H1 (cell line): ENCODE measurements at regions not wholly inside any gene's neighbourhood (a gene's known extent, or its start where the extent isn't known, plus 50 kb on each side); places are given as distances from the start of the nearest gene placed in this dataset.

Source experiments
- CTCF ChIA-PET: fragments of 300-600 bp; sonication (Branson Sonifier 250); formaldehyde crosslinking; loops from one replicate; lab custom pipeline; 2021; ENCODE audit not compliant: partially characterized antibody; lab: Charles Lee
- POLR2A ChIA-PET: fragments of 300-600 bp; sonication (Branson Sonifier 250); formaldehyde crosslinking; loops from one replicate; lab custom pipeline; 2021; ENCODE audit warnings: inconsistent platforms; ENCODE audit not compliant: partially characterized antibody; lab: Charles Lee
- DNase-seq, 2 experiments: peaks; one replicate each; pipeline versions ENCODE4 v3.0.0 to v3.0.0-alpha.2; 2010 to 2022; ENCODE audit warnings: low spot score in 2 of 2, low read depth in 1 of 2, mixed read lengths in 1 of 2
- FAIRE-seq: peaks from 2 replicates; lab custom pipeline; 2011; peaks lifted over from hg19 to GRCh38; lab: Jason Lieb, UNC
- H2AFZ ChIP-seq: 2 replicates; pipeline ENCODE4 v1.8.1; 2012; ENCODE audit warnings: low read length, inconsistent platforms
- H2AK5ac ChIP-seq: 2 replicates; pipeline ENCODE4 v1.6.1; 2013; ENCODE audit warnings: low read depth, low read length
- H2BK120ac ChIP-seq: replicated peaks from 2 replicates; pipeline ENCODE3; 2013; ENCODE audit warnings: low read depth, low read length, inconsistent platforms
- H2BK12ac ChIP-seq: 2 replicates; pipeline ENCODE4 v1.6.1; 2013; ENCODE audit warnings: low read depth, low read length
- H2BK15ac ChIP-seq: 2 replicates; pipeline ENCODE4 v1.6.1; 2013; ENCODE audit warnings: low read length
- H2BK20ac ChIP-seq: 2 replicates; pipeline ENCODE4 v1.6.1; 2013; ENCODE audit warnings: low read length
- H2BK5ac ChIP-seq: 2 replicates; pipeline ENCODE4 v1.6.1; 2013; ENCODE audit warnings: low read depth, low read length
- H3K14ac ChIP-seq: 2 replicates; pipeline ENCODE4 v1.6.1; 2013; ENCODE audit warnings: inconsistent platforms; ENCODE audit not compliant: insufficient read length
- H3K18ac ChIP-seq: 2 replicates; pipeline ENCODE4 v1.6.1; 2013; ENCODE audit warnings: low read length; ENCODE audit errors: extremely low read depth
- H3K23ac ChIP-seq: 2 replicates; pipeline ENCODE4 v1.6.1; 2013; ENCODE audit warnings: inconsistent platforms; ENCODE audit not compliant: insufficient read length
- H3K23me2 ChIP-seq: 2 replicates; pipeline ENCODE4 v1.6.1; 2013; ENCODE audit warnings: low read depth, low read length
- H3K27ac ChIP-seq: 2 replicates; pipeline ENCODE4 v1.6.1; 2011; ENCODE audit warnings: low read depth, low read length, inconsistent platforms
- H3K27me3 ChIP-seq, 4 experiments: replicated peaks in 1 of 4; 1 replicate in 1 of 4; 2 replicates in 3 of 4; pipeline versions ENCODE4 v1.6.1 to v1.8.1; 2011 to 2013; ENCODE audit warnings: low read length in 3 of 4, mild to moderate bottlenecking in 3 of 4, inconsistent platforms in 2 of 4, mixed read lengths in 2 of 4, moderate library complexity in 1 of 4; ENCODE audit not compliant: control insufficient read depth in 3 of 4, insufficient read depth in 3 of 4; ENCODE audit errors: extremely low read depth in 1 of 4
- H3K36me3 ChIP-seq, 4 experiments: 2 replicates each; pipeline versions ENCODE4 v1.6.1 to v1.8.1; 2011 to 2013; ENCODE audit warnings: mild to moderate bottlenecking in 4 of 4, low read length in 3 of 4, moderate library complexity in 2 of 4, control low read depth in 1 of 4, inconsistent platforms in 1 of 4; ENCODE audit not compliant: insufficient read depth in 4 of 4, control insufficient read depth in 2 of 4
- H3K4ac ChIP-seq: replicated peaks from 2 replicates; pipeline ENCODE3; 2013; ENCODE audit warnings: low read length, low read depth, mixed read lengths, inconsistent platforms; ENCODE audit not compliant: insufficient read length
- H3K4me1 ChIP-seq, 4 experiments: replicated peaks in 1 of 4; 1 replicate in 1 of 4; 2 replicates in 3 of 4; pipeline versions ENCODE4 v1.6.1 to v1.8.1; 2011 to 2013; ENCODE audit warnings: low read length in 3 of 4, inconsistent platforms in 2 of 4, mixed read lengths in 1 of 4; ENCODE audit not compliant: insufficient read depth in 4 of 4, control insufficient read depth in 3 of 4
- H3K4me2 ChIP-seq, 2 experiments: 2 replicates each; pipeline versions ENCODE4 v1.6.1 to v1.8.1; 2011 to 2013; ENCODE audit warnings: low read depth in 2 of 2, low read length in 2 of 2, control low read depth in 1 of 2, inconsistent platforms in 1 of 2, mild to moderate bottlenecking in 1 of 2; ENCODE audit not compliant: insufficient read depth in 1 of 2
- H3K4me3 ChIP-seq, 4 experiments: fragments of 200-600, 300-600 bp in 1 of 4; sonication (generic), shearing (Covaris generic), sonication (Bioruptor Twin) in 1 of 4; 2 replicates each; pipeline versions ENCODE4 v1.5.1 to v1.8.1; 2011 to 2016; ENCODE audit warnings: low read length in 4 of 4, low read depth in 3 of 4, control low read depth in 2 of 4, inconsistent platforms in 2 of 4, mild to moderate bottlenecking in 2 of 4, mixed read lengths in 1 of 4, moderate library complexity in 1 of 4; ENCODE audit not compliant: insufficient read depth in 2 of 4; ENCODE audit errors: extremely low read depth in 1 of 4
- H3K56ac ChIP-seq: replicated peaks from 2 replicates; pipeline ENCODE3; 2013; ENCODE audit warnings: low read depth, mild to moderate bottlenecking, mixed read lengths, low read length, inconsistent platforms; ENCODE audit not compliant: insufficient read length
- H3K79me1 ChIP-seq: 2 replicates; pipeline ENCODE4 v1.6.1; 2013; ENCODE audit warnings: low read depth, low read length, control low read depth
- H3K79me2 ChIP-seq, 2 experiments: 2 replicates each; pipeline versions ENCODE4 v1.6.1 to v1.8.1; 2012 to 2013; ENCODE audit warnings: low read length in 2 of 2, mild to moderate bottlenecking in 2 of 2, inconsistent platforms in 1 of 2; ENCODE audit not compliant: insufficient read depth in 2 of 2, control insufficient read depth in 1 of 2
- H3K9ac ChIP-seq, 4 experiments: replicated peaks in 1 of 4; 1 replicate in 1 of 4; 2 replicates in 3 of 4; pipeline versions ENCODE4 v1.6.1 to v1.8.1; 2011 to 2013; ENCODE audit warnings: low read depth in 3 of 4, low read length in 3 of 4, control low read depth in 2 of 4, mild to moderate bottlenecking in 2 of 4, moderate library complexity in 2 of 4, inconsistent platforms in 1 of 4; ENCODE audit errors: extremely low read depth in 1 of 4
- H3K9me3 ChIP-seq, 2 experiments: 2 replicates each; pipeline versions ENCODE4 v1.6.1 to v1.8.1; 2012 to 2013; ENCODE audit warnings: mild to moderate bottlenecking in 2 of 2, moderate library complexity in 2 of 2, control low read depth in 1 of 2, inconsistent platforms in 1 of 2, low read depth in 1 of 2, low read length in 1 of 2, mixed read lengths in 1 of 2; ENCODE audit not compliant: insufficient read depth in 2 of 2
- H4K20me1 ChIP-seq, 2 experiments: replicated peaks in 1 of 2; 2 replicates each; pipeline versions ENCODE3 to v1.8.1; 2011 to 2013; ENCODE audit warnings: inconsistent platforms in 2 of 2, low read length in 2 of 2, mild to moderate bottlenecking in 1 of 2; ENCODE audit not compliant: insufficient read depth in 2 of 2, control insufficient read depth in 1 of 2
- H4K5ac ChIP-seq: 2 replicates; pipeline ENCODE4 v1.6.1; 2013; ENCODE audit warnings: low read length, low read depth, mixed read lengths, inconsistent platforms; ENCODE audit not compliant: insufficient read length
- H4K8ac ChIP-seq: 2 replicates; pipeline ENCODE4 v1.8.0; 2013; ENCODE audit warnings: mild to moderate bottlenecking, moderate library complexity, low read length, inconsistent platforms; ENCODE audit not compliant: insufficient read depth; ENCODE audit errors: extremely low read depth
- H4K91ac ChIP-seq: replicated peaks from 2 replicates; pipeline ENCODE3; 2013; ENCODE audit warnings: low read length, mixed read lengths, inconsistent platforms; ENCODE audit not compliant: insufficient read length
- ATF2 ChIP-seq: IDR thresholded peaks from 2 replicates; pipeline ENCODE4 v1.6.1; 2012; ENCODE audit warnings: low read length, inconsistent platforms
- EZH2 ChIP-seq: fragments of 200-600 bp; sonication (generic); IDR thresholded peaks from 2 replicates; pipeline ENCODE4 v1.7.1; 2012; ENCODE audit warnings: low read depth, mild to moderate bottlenecking, moderate library complexity, low read length, inconsistent platforms; ENCODE audit not compliant: severe bottlenecking
- GABPA ChIP-seq: IDR thresholded peaks from 2 replicates; pipeline ENCODE4 v1.6.1; 2011; ENCODE audit warnings: mild to moderate bottlenecking, low read length, moderate library complexity, borderline replicate concordance; ENCODE audit not compliant: insufficient read depth
- GTF2F1 ChIP-seq: IDR thresholded peaks from 2 replicates; pipeline ENCODE4 v1.6.1; 2012; ENCODE audit warnings: low read depth, low read length, improper control_type of control experiment, borderline replicate concordance
- KDM1A ChIP-seq: fragments of 200-600, 300-600 bp; sonication (generic); IDR thresholded peaks from 2 replicates; pipeline ENCODE4 v1.7.1; 2016; ENCODE audit warnings: mild to moderate bottlenecking, low read length, borderline replicate concordance
- NANOG ChIP-seq: IDR thresholded peaks from 2 replicates; pipeline ENCODE4 v1.6.1; 2011; ENCODE audit warnings: low read length, low read depth, mild to moderate bottlenecking, inconsistent platforms; ENCODE audit not compliant: insufficient read depth, poor library complexity, severe bottlenecking
- SP4 ChIP-seq: IDR thresholded peaks from 2 replicates; pipeline ENCODE4 v1.6.1; 2012; ENCODE audit warnings: low read length, inconsistent platforms
- SUZ12 ChIP-seq: fragments of 200-600 bp; sonication (generic); IDR thresholded peaks from 2 replicates; pipeline ENCODE4 v1.6.1; 2012; ENCODE audit warnings: mild to moderate bottlenecking, inconsistent platforms, low read length, moderate library complexity, mixed read lengths
- TAF7 ChIP-seq: optimal IDR thresholded peaks from 2 replicates; pipeline ENCODE3; 2011; ENCODE audit warnings: low read depth, mild to moderate bottlenecking, inconsistent platforms, low read length, moderate library complexity, borderline replicate concordance
- WGBS, 2 experiments: shearing (Covaris generic) in 1 of 2; methylation state at CpG; one replicate each; pipeline versions ENCODE4 v1.1.6 to v1.1.7; 2013 to 2015; ENCODE audit warnings: low lambda C conversion rate in 2 of 2, mixed read lengths in 2 of 2, inconsistent platforms in 1 of 2, low coverage in 1 of 2, missing lambda C conversion rate in 1 of 2; ENCODE audit not compliant: insufficient replicate concordance in 2 of 2, insufficient coverage in 1 of 2, insufficient read length in 1 of 2; ENCODE audit errors: extremely low coverage in 1 of 2, missing lambda C conversion rate in 1 of 2; 5-methylcytosine and 5-hydroxymethylcytosine counted together

DNA sequence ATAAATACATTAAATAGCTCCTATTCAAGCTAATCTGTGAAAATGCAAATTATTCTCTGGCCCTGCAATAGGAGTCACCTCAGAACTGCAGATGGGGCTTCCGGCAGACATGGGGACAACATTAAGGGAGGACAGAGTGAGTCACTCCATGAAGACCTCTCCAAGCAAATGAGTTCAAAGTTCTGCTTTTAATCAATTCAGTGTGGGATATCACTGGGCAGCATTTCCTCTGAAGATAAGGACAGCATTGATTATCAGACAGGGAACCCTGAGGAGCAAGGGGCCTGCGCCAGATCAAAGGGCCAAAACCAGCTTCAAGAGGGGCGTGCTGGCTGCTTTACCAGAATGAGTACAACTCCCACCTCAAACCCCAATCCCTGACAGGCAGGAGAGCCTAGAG is 356.9 kb upstream of the KLHL29 start:
- no peak overlapping the region for H2BK15ac ChIP-seq
- H3K4me1 ChIP-seq: no peaks in the 10 kb centered on the region
- FAIRE-seq (no peak), DNase-seq (no peak)
- H3K14ac ChIP-seq: no peak overlapping the region
- H3K56ac ChIP-seq: no peak overlapping the region
- H3K9ac ChIP-seq: no peak overlapping the region
- ChIA-PET CTCF (no interaction called here), POLR2A (no interaction called here)
- no peak for TF ChIP-seq EZH2
- TF ChIP-seq TAF7: no peak
- no peak for TF ChIP-seq SUZ12
- no peak for TF ChIP-seq GTF2F1
- no peak for TF ChIP-seq ATF2
- TF ChIP-seq NANOG: no peak
- no peak for TF ChIP-seq GABPA
- no peak for TF ChIP-seq SP4
- TF ChIP-seq KDM1A: no peak
- no peaks in the 10 kb centered on the region for H3K36me3 ChIP-seq
- no peak overlapping the region for H3K23ac ChIP-seq
- no peak overlapping the region for H2BK120ac ChIP-seq
- H2AK5ac ChIP-seq: no peak overlapping the region
- H4K8ac ChIP-seq: no peak overlapping the region
- WGBS, 2 experiments: 95% methylated on average over 3 of the region's 3 CpGs; no CpG with 5 or more reads in 1 of the 2 experiments
- H3K27ac ChIP-seq: no peak overlapping the region
- H3K4me3 ChIP-seq: no peak overlapping the region
- H2BK20ac ChIP-seq: no peak overlapping the region
- no peak overlapping the region for H2AFZ ChIP-seq
- H3K4ac ChIP-seq: no peak overlapping the region
- H2BK5ac ChIP-seq: no peak overlapping the region
- H4K20me1 ChIP-seq: no peaks in the 10 kb centered on the region
- H3K79me1 ChIP-seq: no peaks in the 10 kb centered on the region
- H2BK12ac ChIP-seq: no peak overlapping the region
- no peaks in the 10 kb centered on the region for H3K27me3 ChIP-seq
- no peak overlapping the region for H3K18ac ChIP-seq
- H3K79me2 ChIP-seq: no peaks in the 10 kb centered on the region
- no peak overlapping the region for H4K5ac ChIP-seq
- H3K4me2 ChIP-seq: no peak overlapping the region
- H4K91ac ChIP-seq: no peak overlapping the region
- no peaks in the 10 kb centered on the region for H3K9me3 ChIP-seq
- H3K23me2 ChIP-seq: peaks cover 3% of the 10 kb centered on the region; the same call in 1 of the 2 replicates
